ENCODE measurements at regions not wholly inside any gene's neighbourhood (a gene's known extent, or its start where the extent isn't known, plus 50 kb on each side); places are given as distances from the start of the nearest gene placed in this dataset.

- no peak overlapping the region for H3K4me3 ChIP-seq (ENCODE audit: low read depth, low read length)
- no peak for DNase-seq (ENCODE audit: low read depth)
- TF ChIP-seq CTCF (IDR thresholded peaks at IDR 0.05; ENCODE audit: low read depth, low read length, missing control alignments), result no peak
These were observed 101.4 kb downstream of the BTC start for GRCh38 chr4:74692972-74693371.
